ENCODE measurements at regions not wholly inside any gene's neighbourhood (a gene's known extent, or its start where the extent isn't known, plus 50 kb on each side); places are given as distances from the start of the nearest gene placed in this dataset.

DNA sequence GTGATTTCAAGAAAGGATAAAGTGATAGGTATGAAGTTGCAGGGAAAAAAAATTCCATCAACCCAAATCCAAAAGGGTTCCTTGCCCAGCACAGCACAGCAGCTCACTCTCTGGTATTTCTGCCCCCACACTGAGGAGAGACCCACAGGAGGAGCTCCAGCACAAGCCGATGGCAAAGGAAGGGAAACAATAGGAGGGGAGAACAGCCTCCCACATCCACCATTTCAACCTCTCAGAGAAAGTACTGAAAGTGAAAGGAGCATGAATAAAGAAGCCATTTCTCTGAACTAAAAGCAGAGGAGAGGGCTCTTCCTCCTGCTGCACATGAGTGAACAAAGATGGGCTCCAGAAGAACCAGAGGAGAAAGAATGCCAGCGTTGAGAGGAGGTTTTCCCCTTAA is 54.9 kb upstream of the ZSWIM6 start:
- no peaks in the 10 kb centered on the region for H3K27me3 ChIP-seq
- H3K27ac ChIP-seq = peak overlapping the region; percentile 92
- TF ChIP-seq, protein P1, sequence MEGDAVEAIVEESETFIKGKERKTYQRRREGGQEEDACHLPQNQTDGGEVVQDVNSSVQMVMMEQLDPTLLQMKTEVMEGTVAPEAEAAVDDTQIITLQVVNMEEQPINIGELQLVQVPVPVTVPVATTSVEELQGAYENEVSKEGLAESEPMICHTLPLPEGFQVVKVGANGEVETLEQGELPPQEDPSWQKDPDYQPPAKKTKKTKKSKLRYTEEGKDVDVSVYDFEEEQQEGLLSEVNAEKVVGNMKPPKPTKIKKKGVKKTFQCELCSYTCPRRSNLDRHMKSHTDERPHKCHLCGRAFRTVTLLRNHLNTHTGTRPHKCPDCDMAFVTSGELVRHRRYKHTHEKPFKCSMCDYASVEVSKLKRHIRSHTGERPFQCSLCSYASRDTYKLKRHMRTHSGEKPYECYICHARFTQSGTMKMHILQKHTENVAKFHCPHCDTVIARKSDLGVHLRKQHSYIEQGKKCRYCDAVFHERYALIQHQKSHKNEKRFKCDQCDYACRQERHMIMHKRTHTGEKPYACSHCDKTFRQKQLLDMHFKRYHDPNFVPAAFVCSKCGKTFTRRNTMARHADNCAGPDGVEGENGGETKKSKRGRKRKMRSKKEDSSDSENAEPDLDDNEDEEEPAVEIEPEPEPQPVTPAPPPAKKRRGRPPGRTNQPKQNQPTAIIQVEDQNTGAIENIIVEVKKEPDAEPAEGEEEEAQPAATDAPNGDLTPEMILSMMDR (IDR thresholded peaks at IDR 0.05) = no peak
- H3K9me3 ChIP-seq = no peaks in the 10 kb centered on the region
- no peaks in the 10 kb centered on the region for H3K36me3 ChIP-seq
- no peak overlapping the region for H3K4me3 ChIP-seq (ENCODE audit: low read depth in 1 of 2, low read length in 1 of 2)
- peaks cover 46 to 48% of the 10 kb centered on the region in 2 experiments for H3K4me1 ChIP-seq (ENCODE audit: control insufficient read depth in 1 of 2, insufficient read depth in 1 of 2, low read depth in 1 of 2, low read length in 1 of 2)

DNA sequence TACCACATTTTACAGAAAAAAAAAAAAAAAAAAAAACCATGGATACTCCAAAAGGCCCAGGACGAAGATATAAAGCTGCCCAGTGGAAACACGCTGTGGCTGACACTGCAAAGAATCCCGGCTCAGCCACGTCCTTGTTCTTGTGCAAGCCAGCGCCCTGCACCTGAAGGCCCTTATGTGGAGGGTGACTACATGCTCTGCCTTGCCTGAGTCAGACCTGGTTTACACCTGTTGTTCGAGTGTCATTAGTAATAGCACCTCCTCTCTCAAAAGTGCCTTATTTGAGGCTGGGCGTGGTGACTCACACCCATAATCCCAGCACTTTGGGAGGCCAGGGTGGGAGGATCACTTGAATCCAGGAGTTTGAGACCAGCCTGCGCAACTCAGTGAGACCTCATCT is 54.3 kb upstream of the ZSWIM6 start:
- H3K4me3 ChIP-seq (ENCODE audit: low read depth in 1 of 2, low read length in 1 of 2) = no peak overlapping the region
- peaks cover 46 to 48% of the 10 kb centered on the region in 2 experiments for H3K4me1 ChIP-seq (ENCODE audit: control insufficient read depth in 1 of 2, insufficient read depth in 1 of 2, low read depth in 1 of 2, low read length in 1 of 2)
- H3K27ac ChIP-seq = no peak overlapping the region
- no peaks in the 10 kb centered on the region for H3K36me3 ChIP-seq
- no peaks in the 10 kb centered on the region for H3K27me3 ChIP-seq
- TF ChIP-seq, protein P1 (IDR thresholded peaks at IDR 0.05) = no peak
- no peaks in the 10 kb centered on the region for H3K9me3 ChIP-seq

DNA sequence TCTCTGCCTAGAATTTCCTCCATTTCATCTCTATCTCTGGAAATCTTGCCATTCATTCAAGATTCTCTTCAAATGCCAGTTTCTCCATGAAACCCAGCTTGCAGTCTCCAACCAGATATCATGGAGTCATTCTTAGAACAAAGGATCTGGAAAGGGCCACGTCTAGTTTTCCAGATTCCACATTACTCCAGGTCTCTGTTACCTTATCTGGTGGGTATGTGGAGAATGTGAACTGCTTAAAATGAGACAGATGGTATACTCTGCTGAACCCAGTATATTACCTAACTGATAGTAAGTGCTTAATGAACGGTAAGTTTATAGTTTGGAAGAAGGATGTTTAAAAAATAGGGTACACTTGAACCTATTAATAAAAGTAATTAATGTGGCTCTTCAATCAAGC is 52.3 kb upstream of the ZSWIM6 start:
- Histone ChIP-seq H3K27me3 (no peaks in the 10 kb centered on the region), H3K4me1 (ENCODE audit: control insufficient read depth in 1 of 2, insufficient read depth in 1 of 2, low read depth in 1 of 2, low read length in 1 of 2) (peaks cover 29 to 30% of the 10 kb centered on the region in 2 experiments), H3K36me3 (no peaks in the 10 kb centered on the region), H3K4me3 (ENCODE audit: low read depth in 1 of 2, low read length in 1 of 2) (no peak overlapping the region), H3K9me3 (no peaks in the 10 kb centered on the region), H3K27ac (no peak overlapping the region)
- TF ChIP-seq, protein P1 (IDR thresholded peaks at IDR 0.05) = no peak

DNA sequence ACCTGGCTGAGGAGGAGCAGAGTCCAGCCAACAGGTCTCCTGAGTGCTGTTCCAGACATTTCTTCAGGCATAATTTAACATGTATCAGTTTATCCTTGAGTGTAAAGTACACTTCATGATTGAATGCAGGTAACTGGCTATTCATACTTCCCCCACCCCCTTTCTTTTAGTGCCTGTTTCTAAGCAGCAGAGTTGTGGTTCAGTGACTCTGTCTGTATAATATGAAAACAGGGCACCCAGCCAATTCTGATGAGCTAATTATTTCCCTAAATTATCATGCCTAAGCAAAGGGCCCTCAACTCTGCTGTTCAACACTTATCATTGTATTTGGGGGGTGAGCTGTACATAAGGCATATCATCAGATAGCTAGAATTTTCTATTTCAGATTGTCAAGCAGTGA is 51.9 kb upstream of the ZSWIM6 start:
- H3K4me3 ChIP-seq (ENCODE audit: low read depth in 1 of 2, low read length in 1 of 2) = no peak overlapping the region
- H3K27ac ChIP-seq = no peak overlapping the region
- peaks cover 24 to 25% of the 10 kb centered on the region in 2 experiments for H3K4me1 ChIP-seq (ENCODE audit: control insufficient read depth in 1 of 2, insufficient read depth in 1 of 2, low read depth in 1 of 2, low read length in 1 of 2)
- no peaks in the 10 kb centered on the region for H3K36me3 ChIP-seq
- TF ChIP-seq, protein P1 (IDR thresholded peaks at IDR 0.05) = no peak
- H3K27me3 ChIP-seq = no peaks in the 10 kb centered on the region
- no peaks in the 10 kb centered on the region for H3K9me3 ChIP-seq

DNA sequence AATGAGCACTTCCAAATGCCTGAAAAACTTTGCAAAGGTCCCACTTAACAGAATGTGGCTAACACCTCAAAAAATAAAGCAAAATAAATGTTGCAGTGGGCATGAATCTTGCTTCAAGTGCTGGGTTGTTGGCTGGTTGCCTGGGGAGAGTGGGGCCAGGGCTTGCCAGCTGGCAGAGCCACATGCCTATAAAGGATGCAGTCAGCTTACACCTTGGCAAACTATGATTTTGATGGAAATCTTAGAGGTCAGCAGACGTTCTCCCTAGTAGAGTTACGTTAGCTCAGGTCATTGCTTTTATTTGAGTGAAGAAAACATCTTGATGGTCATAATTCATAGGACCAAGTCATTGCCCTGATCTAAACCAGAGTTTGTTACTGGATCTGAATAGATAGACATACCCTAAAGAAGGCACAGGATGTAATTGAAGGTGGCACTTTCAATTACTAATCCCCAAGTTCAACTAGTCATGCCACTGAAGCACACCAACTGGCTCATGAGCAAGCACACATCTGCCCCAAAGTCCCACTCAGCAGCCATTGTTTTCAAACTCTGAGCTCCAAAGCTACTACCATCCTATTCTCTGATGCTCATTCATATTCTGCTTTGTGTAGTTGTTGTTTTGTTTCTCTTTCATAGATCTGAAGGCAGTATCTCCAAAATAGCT is 51.2 kb upstream of the ZSWIM6 start:
- no peak overlapping the region for H3K27ac ChIP-seq
- peaks cover 17 to 18% of the 10 kb centered on the region in 2 experiments for H3K4me1 ChIP-seq (ENCODE audit: control insufficient read depth in 1 of 2, insufficient read depth in 1 of 2, low read depth in 1 of 2, low read length in 1 of 2)
- TF ChIP-seq, protein P1 (IDR thresholded peaks at IDR 0.05) = no peak
- no peak overlapping the region for H3K4me3 ChIP-seq (ENCODE audit: low read depth in 1 of 2, low read length in 1 of 2)
- H3K9me3 ChIP-seq = no peaks in the 10 kb centered on the region
- H3K36me3 ChIP-seq = no peaks in the 10 kb centered on the region
- H3K27me3 ChIP-seq = no peaks in the 10 kb centered on the region

Measured in neutrophil (primary cell).